LoVo (cell line): ENCODE measurements at regions not wholly inside any gene's neighbourhood (a gene's known extent, or its start where the extent isn't known, plus 50 kb on each side); places are given as distances from the start of the nearest gene placed in this dataset.
"Not testable (repeated sequence)": the region's sequence is repeated elsewhere in the genome, so short reads cannot be mapped to it uniquely, and the experiment has no call there.

Source experiments
- DNase-seq: peaks from one replicate; pipeline ENCODE4 v3.0.0-alpha.2; 2016; ENCODE audit warnings: low spot score

DNA sequence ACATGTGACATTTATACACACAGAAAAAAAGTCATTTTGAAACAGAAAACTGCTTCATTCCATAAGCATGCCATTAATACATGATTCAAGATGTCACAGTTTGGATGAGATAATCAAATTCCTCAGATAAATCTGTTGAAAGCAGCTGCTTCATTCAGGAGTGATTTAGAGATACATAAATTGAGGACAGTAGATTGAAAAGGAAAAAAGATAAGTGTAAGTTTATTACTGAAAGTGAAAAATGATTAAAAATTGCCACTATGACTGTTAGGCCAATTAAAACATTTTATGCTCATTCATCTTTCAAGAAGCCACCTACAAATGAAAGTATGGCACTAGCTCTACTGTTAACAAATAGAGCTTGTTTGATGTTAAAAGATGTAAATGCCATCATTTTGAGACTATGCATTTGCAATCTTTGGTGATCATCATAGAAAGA is 136.9 kb upstream of the CDK6 start:
- no peak for DNase-seq

DNA sequence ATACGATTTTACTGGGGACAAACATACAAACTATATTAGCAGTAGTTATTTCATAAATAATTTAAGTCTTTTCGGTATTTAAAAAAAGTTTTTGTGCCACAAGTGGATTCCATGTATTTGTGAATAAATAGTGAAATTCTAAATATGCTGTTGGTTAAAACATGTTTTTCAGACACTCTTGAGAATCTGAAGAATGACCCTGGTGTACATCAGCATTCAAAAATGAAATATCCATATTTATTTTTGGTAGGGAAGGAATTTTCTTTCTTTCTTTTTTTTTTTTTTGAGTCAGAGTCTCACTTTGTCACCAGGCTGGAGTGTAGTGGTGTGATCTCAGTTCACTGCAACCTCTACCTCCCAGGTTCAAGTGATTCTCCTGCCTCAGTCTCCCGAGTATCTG is 136.1 kb upstream of the CDK6 start:
- no peak for DNase-seq

DNA sequence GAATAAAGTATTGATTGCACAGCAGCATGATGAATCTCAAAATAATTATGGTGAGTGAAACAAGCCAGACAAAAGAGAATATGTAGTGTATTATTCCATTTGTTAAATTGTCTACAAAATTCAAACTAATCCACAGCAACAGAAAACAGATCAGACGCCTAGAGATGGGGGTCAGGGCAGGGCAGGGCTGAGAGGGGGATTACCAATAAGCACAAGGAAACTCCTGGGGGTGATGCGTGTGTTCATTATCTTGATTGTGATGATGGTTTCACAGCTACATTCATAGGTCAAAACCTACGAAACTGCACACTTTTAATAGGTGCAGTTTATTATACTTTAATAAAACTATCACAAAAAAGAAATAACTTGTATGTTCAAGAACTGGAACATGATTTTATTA is 132.7 kb upstream of the CDK6 start:
- no peak for DNase-seq

GRCh38 chr7:92968502-92968901 is 132.1 kb upstream of the CDK6 start:
- DNase-seq: no peak

GRCh38 chr7:92967238-92967637 is 130.9 kb upstream of the CDK6 start:
- no peak for DNase-seq

DNA sequence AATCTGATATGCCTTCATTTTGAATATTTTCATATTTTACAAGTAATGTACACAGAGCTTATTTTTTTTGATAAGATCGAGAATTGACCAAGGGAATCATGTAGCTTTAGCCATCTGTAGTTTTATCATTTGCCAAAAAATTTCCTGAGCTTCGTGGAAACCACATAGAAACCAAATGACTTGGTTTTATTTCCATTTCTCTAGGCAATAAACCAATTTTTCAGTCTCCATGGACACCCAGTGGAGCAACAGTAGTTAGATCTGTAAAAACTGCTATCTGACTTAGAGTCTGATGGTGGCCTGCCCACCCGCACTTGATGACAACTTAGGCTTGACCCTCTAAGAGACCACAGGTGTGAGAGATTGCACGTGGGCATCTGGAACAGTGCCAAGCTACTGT is 127.8 kb upstream of the CDK6 start:
- DNase-seq: no peak

DNA sequence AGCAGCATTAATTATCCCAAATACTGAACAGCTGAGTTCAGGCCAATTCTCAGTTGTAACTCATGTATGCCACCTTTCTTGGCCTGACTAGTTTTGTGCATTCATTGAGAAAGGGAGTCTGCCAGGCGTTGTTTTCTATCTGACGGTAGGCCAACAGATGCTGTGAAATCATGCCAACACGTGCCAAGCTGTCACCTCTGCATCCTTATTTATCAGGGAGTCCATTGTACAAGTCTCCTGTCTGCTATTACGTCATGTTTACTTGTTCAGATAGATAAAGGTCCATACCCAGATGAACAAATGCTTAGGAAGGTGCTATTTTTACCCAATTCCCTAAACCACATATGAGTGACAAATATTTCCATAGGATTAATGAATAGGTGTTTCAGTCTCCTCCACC is 127.2 kb upstream of the CDK6 start:
- no peak for DNase-seq

DNA sequence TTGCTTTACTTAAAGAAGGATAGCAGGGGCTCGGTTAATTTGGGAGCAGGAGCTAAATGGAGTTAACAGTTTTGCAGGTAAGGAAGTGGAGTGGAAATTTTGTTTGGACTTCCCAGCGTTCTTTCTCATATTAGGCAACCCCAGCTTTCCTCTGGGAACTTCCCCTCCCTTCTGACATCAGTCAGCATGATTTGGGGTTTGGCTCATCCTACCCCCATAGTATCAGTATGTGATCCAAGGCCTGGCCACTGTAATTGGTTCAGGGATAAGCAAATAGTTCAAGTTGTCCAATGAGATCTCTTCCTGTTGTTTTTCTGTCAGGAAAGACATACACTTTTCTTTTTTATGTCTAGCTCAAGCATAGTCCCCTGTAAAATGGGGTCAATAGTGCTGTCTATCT is 125.6 kb upstream of the CDK6 start:
- DNase-seq: no peak

GRCh38 chr7:92956575-92956974 is 120.2 kb upstream of the CDK6 start:
- DNase-seq: no peak

GRCh38 chr7:92955081-92955480 is 118.7 kb upstream of the CDK6 start:
- no peak for DNase-seq

GRCh38 chr7:92953657-92954056 is 117.3 kb upstream of the CDK6 start:
- no peak for DNase-seq

DNA sequence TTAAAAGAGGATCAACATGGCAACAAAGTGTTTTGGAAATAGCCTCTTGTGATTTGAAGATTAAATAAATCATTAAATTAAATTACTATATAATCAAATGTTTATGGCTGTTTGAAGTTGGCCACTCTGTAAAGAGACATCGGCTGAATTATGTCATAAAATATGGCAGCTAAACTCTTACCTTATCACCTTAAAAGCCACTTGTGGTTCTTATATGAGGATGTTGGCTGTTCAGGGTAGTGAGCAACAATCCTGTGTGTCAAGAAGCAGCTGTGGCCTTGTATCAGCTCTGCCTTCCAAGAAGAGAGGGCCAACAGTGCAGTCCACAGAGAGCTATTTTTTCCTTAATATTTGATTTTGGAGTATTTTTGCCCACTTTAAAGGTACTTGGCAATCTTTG is 113.4 kb upstream of the CDK6 start:
- no peak for DNase-seq

- no peak for DNase-seq
These were observed 109.5 kb upstream of the CDK6 start for GRCh38 chr7:92945840-92946239.

- DNase-seq: no peak
These were observed 108.3 kb upstream of the CDK6 start for GRCh38 chr7:92944633-92945032.

- not testable (repeated sequence) for DNase-seq
These were observed 106.3 kb upstream of the CDK6 start for GRCh38 chr7:92942706-92943105.

- DNase-seq: no peak
These were observed 103.4 kb upstream of the CDK6 start for GRCh38 chr7:92939666-92940360.

- DNase-seq: no peak
These were observed 97.7 kb upstream of the CDK6 start for GRCh38 chr7:92934096-92934495.

- no peak for DNase-seq
These were observed 96.1 kb upstream of the CDK6 start for GRCh38 chr7:92932450-92932849.

- DNase-seq: no peak
These were observed 94.0 kb upstream of the CDK6 start for GRCh38 chr7:92930404-92930803.

DNA sequence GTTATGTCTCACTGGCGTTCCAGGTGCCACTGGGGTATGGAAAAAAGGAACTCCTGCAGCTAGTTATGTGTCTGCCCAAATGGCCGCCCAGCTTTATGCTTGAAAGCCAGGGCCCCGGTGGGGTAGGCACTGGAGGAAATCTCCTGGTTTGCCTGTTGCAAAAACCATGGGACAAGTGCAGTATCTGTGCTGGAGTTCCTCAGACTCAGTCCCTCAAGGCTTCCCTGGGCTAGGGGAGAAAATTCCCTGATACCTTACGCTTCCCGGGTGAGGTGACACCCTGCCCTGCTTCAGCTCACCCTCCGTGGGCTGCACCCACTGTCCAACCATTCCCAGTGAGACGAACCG is 90.3 kb upstream of the CDK6 start:
- DNase-seq: no peak

DNA sequence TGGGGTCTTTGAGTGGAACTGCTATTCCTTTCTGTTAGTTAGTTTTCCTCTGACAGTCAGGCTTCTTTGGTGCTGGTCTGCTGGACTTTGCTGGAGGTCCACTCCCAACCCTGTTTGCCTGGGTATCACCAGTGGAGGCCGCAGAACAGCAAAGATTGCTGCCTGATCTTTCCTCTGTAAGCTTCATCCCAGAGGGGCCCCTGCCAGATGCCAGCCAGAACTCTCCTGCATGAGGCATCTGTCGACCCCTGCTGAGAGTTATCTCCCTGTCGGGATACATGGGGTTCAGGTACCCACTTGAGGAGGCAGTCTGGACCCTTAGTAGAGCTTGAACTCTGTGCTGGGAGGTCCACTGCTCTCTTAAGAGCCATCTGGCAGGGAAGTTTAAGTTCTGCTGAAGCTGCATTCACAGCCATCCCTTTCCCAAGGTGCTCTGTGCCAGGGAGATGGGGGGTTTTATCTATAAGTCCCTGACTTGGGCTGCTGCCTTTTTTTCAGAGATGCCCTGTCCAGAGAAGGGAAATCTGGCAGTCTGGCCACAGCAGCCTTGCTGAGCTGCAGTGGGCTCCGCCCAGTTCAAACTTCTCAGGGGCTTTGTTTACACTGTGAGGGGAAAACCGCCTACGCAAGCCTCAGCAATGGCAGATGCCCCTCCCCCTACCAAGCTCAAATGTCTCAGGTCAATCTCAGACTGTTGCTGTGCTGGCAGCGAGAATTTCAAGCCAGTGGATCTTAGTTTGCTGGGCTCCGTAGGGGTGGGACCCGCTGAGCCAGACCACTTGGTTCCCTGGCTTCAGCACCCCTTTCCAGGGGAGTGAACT is 89.7 kb upstream of the CDK6 start:
- DNase-seq: no peak

DNA sequence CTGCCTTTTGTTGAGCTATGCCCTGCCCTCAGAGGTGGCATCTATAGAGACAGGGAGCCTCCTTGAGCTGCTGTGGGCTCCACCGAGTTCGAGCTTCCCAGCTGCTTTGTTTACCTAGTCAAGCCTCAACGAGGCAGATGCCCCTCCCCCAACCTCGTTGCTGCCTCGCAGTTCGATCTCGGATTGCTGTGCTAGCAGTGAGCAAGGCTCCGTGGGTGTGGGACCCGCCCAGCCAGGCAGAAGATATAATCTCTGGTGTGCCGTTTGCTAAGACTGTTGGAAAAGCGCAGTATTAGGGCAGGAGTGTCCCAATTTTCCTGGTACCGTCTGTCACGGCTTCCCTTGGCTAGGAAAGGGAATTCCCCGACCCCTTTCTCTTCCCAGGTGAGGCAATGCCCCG is 88.4 kb upstream of the CDK6 start:
- no peak for DNase-seq

DNA sequence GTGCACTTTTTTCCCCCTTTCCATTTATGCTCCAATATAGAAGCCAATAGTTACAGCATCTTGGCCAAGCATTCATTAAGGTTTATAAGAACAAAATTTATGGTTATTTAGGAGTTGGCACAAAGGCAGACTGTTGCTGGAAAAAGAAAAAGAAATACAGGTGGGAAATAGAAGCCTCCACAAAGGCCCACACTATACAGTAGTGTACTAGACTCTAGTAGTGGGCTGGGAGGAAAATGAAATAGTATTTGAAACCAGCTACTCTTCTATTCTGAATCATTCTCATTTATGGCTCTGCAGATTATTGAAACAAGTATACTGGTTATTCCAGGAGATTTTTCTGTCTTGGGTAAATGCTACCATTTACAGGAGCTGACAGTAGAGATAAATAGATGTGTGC is 80.9 kb upstream of the CDK6 start:
- no peak for DNase-seq

GRCh38 chr7:92916770-92917224 is 80.4 kb upstream of the CDK6 start:
- DNase-seq: peak; percentile 52
